PC-9 (cell line): ENCODE measurements at regions not wholly inside any gene's neighbourhood (a gene's known extent, or its start where the extent isn't known, plus 50 kb on each side); places are given as distances from the start of the nearest gene placed in this dataset.
"Not testable (repeated sequence)": the region's sequence is repeated elsewhere in the genome, so short reads cannot be mapped to it uniquely, and the experiment has no call there.

Experiments used
- BruUV-seq: library from RNA; stranded (reverse); fragments of 400-500 nt; replicated peaks from 2 replicates; lab custom pipeline; 2021; lab: Mats Ljungman, UMichigan
- CTCF ChIA-PET: fragments of 300-600 bp; sonication (Branson Sonifier 250); formaldehyde crosslinking; loops from one replicate; lab custom pipeline; 2022; ENCODE audit warnings: antibody characterized with exemption; lab: Charles Lee
- POLR2A ChIA-PET: fragments of 300-600 bp; sonication (Branson Sonifier 250); formaldehyde crosslinking; loops from one replicate; lab custom pipeline; 2022; ENCODE audit warnings: antibody characterized with exemption; ENCODE audit not compliant: unreplicated experiment; lab: Charles Lee
- DNase-seq, 2 experiments: peaks; one replicate each; pipeline versions ENCODE4 v3.0.0 to v3.0.0-alpha.2; 2015 to 2022; ENCODE audit warnings: mixed read lengths in 1 of 2
- H2AFZ ChIP-seq: fragments of 200-600 bp; sonication (generic); 2 replicates; pipeline ENCODE4 v1.8.1; 2017; ENCODE audit warnings: antibody characterized with exemption
- H3F3A ChIP-seq: fragments of 200-600 bp; sonication (generic); 2 replicates; pipeline ENCODE4 v1.8.1; 2017; ENCODE audit warnings: antibody characterized with exemption, mild to moderate bottlenecking, low read depth; ENCODE audit not compliant: insufficient read depth
- H3K27ac ChIP-seq: fragments of 200-600 bp; sonication (generic); 2 replicates; pipeline ENCODE4 v1.6.1; 2016; ENCODE audit warnings: mixed run types
- H3K27me3 ChIP-seq: fragments of 200-600 bp; sonication (generic); 2 replicates; pipeline ENCODE4 v1.6.1; 2016; ENCODE audit warnings: low read depth, mixed run types; ENCODE audit not compliant: insufficient read depth
- H3K36me3 ChIP-seq: fragments of 200-600 bp; sonication (generic); 2 replicates; pipeline ENCODE4 v1.6.1; 2016; ENCODE audit warnings: low read depth, mixed run types
- H3K4me1 ChIP-seq: fragments of 200-600 bp; sonication (generic); replicated peaks from 2 replicates; pipeline ENCODE4 v1.6.1; 2016; ENCODE audit warnings: mixed run types; ENCODE audit not compliant: insufficient read depth
- H3K4me2 ChIP-seq: fragments of 200-600 bp; sonication (generic); 2 replicates; pipeline ENCODE4 v1.6.1; 2017; ENCODE audit warnings: mixed run types
- H3K4me3 ChIP-seq: fragments of 200-600 bp; sonication (generic); 2 replicates; pipeline ENCODE4 v1.6.1; 2016; ENCODE audit warnings: mixed run types
- H3K79me2 ChIP-seq: fragments of 200-600 bp; sonication (generic); 2 replicates; pipeline ENCODE4 v1.6.1; 2017; ENCODE audit warnings: low read depth, mixed run types
- H3K9me2 ChIP-seq: fragments of 200-600 bp; sonication (generic); 2 replicates; pipeline ENCODE4 v1.8.1; 2017; ENCODE audit warnings: mild to moderate bottlenecking; ENCODE audit not compliant: insufficient read depth
- H3K9me3 ChIP-seq: fragments of 200-600 bp; sonication (generic); 2 replicates; pipeline ENCODE4 v1.8.1; 2016; ENCODE audit warnings: low read depth; ENCODE audit not compliant: insufficient read depth
- H4K20me1 ChIP-seq: fragments of 200-600 bp; sonication (generic); 2 replicates; pipeline ENCODE4 v1.8.1; 2017; ENCODE audit not compliant: insufficient read depth
- EZH2 ChIP-seq: fragments of 200-600 bp; sonication (generic); IDR thresholded peaks from 2 replicates; pipeline ENCODE4 v1.8.0; 2017; ENCODE audit warnings: antibody characterized with exemption, low read depth
- intact Hi-C: fragments of 100-400 bp; cut with micrococcal nuclease; formaldehyde crosslinking; loops from one replicate; pipeline ENCODE4 v1.10.0; 2022; ENCODE audit not compliant: unreplicated experiment
- TF ChIP-seq, protein P1 (sequence below): fragments of 200-600 bp; sonication (generic); conservative IDR thresholded peaks from 2 replicates; pipeline ENCODE4 v1.6.1; 2017; ENCODE audit warnings: mixed run types, antibody characterized with exemption, mild to moderate bottlenecking, moderate library complexity

GRCh38 chr20:22692119-22692475 lies 107.7 kb upstream of the FOXA2 start:
- H3K4me1 ChIP-seq: no peaks in the 10 kb centered on the region; the same call in 1 of the 2 replicates
- H3K27me3 ChIP-seq: no peaks in the 10 kb centered on the region
- TF ChIP-seq, protein P1, sequence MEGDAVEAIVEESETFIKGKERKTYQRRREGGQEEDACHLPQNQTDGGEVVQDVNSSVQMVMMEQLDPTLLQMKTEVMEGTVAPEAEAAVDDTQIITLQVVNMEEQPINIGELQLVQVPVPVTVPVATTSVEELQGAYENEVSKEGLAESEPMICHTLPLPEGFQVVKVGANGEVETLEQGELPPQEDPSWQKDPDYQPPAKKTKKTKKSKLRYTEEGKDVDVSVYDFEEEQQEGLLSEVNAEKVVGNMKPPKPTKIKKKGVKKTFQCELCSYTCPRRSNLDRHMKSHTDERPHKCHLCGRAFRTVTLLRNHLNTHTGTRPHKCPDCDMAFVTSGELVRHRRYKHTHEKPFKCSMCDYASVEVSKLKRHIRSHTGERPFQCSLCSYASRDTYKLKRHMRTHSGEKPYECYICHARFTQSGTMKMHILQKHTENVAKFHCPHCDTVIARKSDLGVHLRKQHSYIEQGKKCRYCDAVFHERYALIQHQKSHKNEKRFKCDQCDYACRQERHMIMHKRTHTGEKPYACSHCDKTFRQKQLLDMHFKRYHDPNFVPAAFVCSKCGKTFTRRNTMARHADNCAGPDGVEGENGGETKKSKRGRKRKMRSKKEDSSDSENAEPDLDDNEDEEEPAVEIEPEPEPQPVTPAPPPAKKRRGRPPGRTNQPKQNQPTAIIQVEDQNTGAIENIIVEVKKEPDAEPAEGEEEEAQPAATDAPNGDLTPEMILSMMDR: no peak
- no peak for TF ChIP-seq EZH2
- H3K36me3 ChIP-seq: no peaks in the 10 kb centered on the region
- no peak overlapping the region for H3K4me3 ChIP-seq
- intact Hi-C loops: loop anchor here (5.0 to 10.0 kb wide), 5 partner anchors 105 to 913 kb away; partner anchors contain the start of gene CST9
- CTCF ChIA-PET: interaction anchor here (0.6 to 1.8 kb wide), 12 partner anchors 13 to 658 kb away, joined by 3 to 10 read pairs (median 4); no protein-coding TSS in a partner anchor
- H3K9me2 ChIP-seq: no peaks in the 10 kb centered on the region
- H3K27ac ChIP-seq: no peak overlapping the region
- H2AFZ ChIP-seq: peak overlapping the region; percentile 60; the same call in 1 of the 2 replicates
- H3K79me2 ChIP-seq: no peaks in the 10 kb centered on the region
- no peak for DNase-seq
- POLR2A ChIA-PET: interaction anchor here (0.5 to 0.7 kb wide), 4 partner anchors 100 to 647 kb away, joined by 3 to 4 read pairs (median 4); no protein-coding TSS in a partner anchor
- 0 out of 2 replicates have a peak, but pooled peaks cover 4% of the 10 kb centered on the region for H3K9me3 ChIP-seq
- peak overlapping the region; percentile 23 for H3K4me2 ChIP-seq
- no peaks in the 10 kb centered on the region for H4K20me1 ChIP-seq
- no TSS peak for BruUV-seq
- H3F3A ChIP-seq: no peaks in the 10 kb centered on the region

GRCh38 chr20:22692620-22693019 lies 108.2 kb upstream of the FOXA2 start:
- H2AFZ ChIP-seq, H4K20me1 ChIP-seq, H3K9me3 ChIP-seq, H3K36me3 ChIP-seq, H3K4me3 ChIP-seq, H3F3A ChIP-seq, POLR2A ChIA-PET, DNase-seq, H3K79me2 ChIP-seq, H3K4me2 ChIP-seq, H3K9me2 ChIP-seq, BruUV-seq, H3K27me3 ChIP-seq, H3K27ac ChIP-seq, H3K4me1 ChIP-seq: not testable (repeated sequence)
- CTCF ChIA-PET: interaction anchor here (0.6 to 1.8 kb wide), 3 partner anchors 25 to 659 kb away, joined by 3 to 10 read pairs (median 8); no protein-coding TSS in a partner anchor
- intact Hi-C loops: loop anchor here (5.0 to 10.0 kb wide), 5 partner anchors 105 to 912 kb away; partner anchors contain the start of gene CST9

GRCh38 chr20:22696759-22697158 lies 112.4 kb upstream of the FOXA2 start:
- CTCF ChIA-PET: interaction anchor here (1.0 kb wide), 1 partner anchor 155 kb away, joined by 3 read pairs; no protein-coding TSS in a partner anchor
- POLR2A ChIA-PET: interaction anchor here (0.6 kb wide), 1 partner anchor 140 kb away, joined by 3 read pairs; no protein-coding TSS in a partner anchor
- no peaks in the 10 kb centered on the region for H3K36me3 ChIP-seq
- H4K20me1 ChIP-seq: no peaks in the 10 kb centered on the region
- H3K4me2 ChIP-seq: no peak overlapping the region
- H3K4me1 ChIP-seq: no peaks in the 10 kb centered on the region; the same call in 1 of the 2 replicates
- intact Hi-C loops: loop anchor here (10.0 kb wide), 3 partner anchors 158 to 908 kb away; partner anchors contain the start of gene CST9
- no peak overlapping the region for H3K4me3 ChIP-seq
- H3K79me2 ChIP-seq: no peaks in the 10 kb centered on the region
- no TSS peak for BruUV-seq
- H3K9me3 ChIP-seq: 0 out of 2 replicates have a peak, but pooled peaks cover 4% of the 10 kb centered on the region
- TF ChIP-seq EZH2: no peak
- TF ChIP-seq, protein P1: no peak
- no peak for DNase-seq
- H3F3A ChIP-seq: no peaks in the 10 kb centered on the region
- no peaks in the 10 kb centered on the region for H3K9me2 ChIP-seq
- no peaks in the 10 kb centered on the region for H3K27me3 ChIP-seq
- H3K27ac ChIP-seq: no peak overlapping the region
- no peak overlapping the region for H2AFZ ChIP-seq
